MCF 10A (cell line): ENCODE measurements at regions not wholly inside any gene's neighbourhood (a gene's known extent, or its start where the extent isn't known, plus 50 kb on each side); places are given as distances from the start of the nearest gene placed in this dataset.
"Not testable (repeated sequence)": the region's sequence is repeated elsewhere in the genome, so short reads cannot be mapped to it uniquely, and the experiment has no call there.

Experiments used
- BruUV-seq: library from RNA; stranded (reverse); fragments of 400-500 nt; replicated peaks from 2 replicates; lab custom pipeline; 2021; lab: Mats Ljungman, UMichigan
- CTCF ChIA-PET: fragments of 300-600 bp; sonication (Branson Sonifier 250); formaldehyde crosslinking; extraction: SDS; loops from one replicate; lab custom pipeline; 2021; ENCODE audit warnings: antibody characterized with exemption, inconsistent platforms; lab: Yijun Ruan, JAX
- POLR2A ChIA-PET: fragments of 300-600, 350-650 bp; sonication (Branson Sonifier 250); formaldehyde crosslinking; extraction: SDS; loops from one replicate; lab custom pipeline; 2020; ENCODE audit warnings: antibody characterized with exemption, inconsistent platforms; lab: Yijun Ruan, JAX
- DNase-seq: peaks from one replicate; pipeline ENCODE4 v3.0.0-alpha.2; 2018; ENCODE audit not compliant: unreplicated experiment
- H3K27ac Mint-ChIP-seq: one replicate; pipeline ENCODE4 v1.8.0; 2022; ENCODE audit warnings: mild to moderate bottlenecking, low read depth, mixed read lengths; ENCODE audit not compliant: unreplicated experiment
- H3K27me3 Mint-ChIP-seq: one replicate; pipeline ENCODE4 v1.8.0; 2022; ENCODE audit warnings: mixed read lengths; ENCODE audit not compliant: insufficient read depth, unreplicated experiment
- H3K36me3 Mint-ChIP-seq: one replicate; pipeline ENCODE4 v1.8.0; 2022; ENCODE audit warnings: mild to moderate bottlenecking, moderate library complexity, mixed read lengths; ENCODE audit not compliant: insufficient read depth, unreplicated experiment
- H3K4me1 Mint-ChIP-seq: one replicate; pipeline ENCODE4 v1.8.0; 2022; ENCODE audit warnings: mixed read lengths; ENCODE audit not compliant: insufficient read depth, unreplicated experiment
- H3K4me3 Mint-ChIP-seq: one replicate; pipeline ENCODE4 v1.8.0; 2022; ENCODE audit warnings: mild to moderate bottlenecking, moderate library complexity, mixed read lengths; ENCODE audit not compliant: unreplicated experiment
- H3K9me3 Mint-ChIP-seq: one replicate; pipeline ENCODE4 v1.8.0; 2022; ENCODE audit warnings: mixed read lengths; ENCODE audit not compliant: unreplicated experiment
- intact Hi-C: fragments of 100-400 bp; cut with micrococcal nuclease; formaldehyde crosslinking; loops from 2 replicates; pipeline ENCODE4 v1.14.1; 2022
- TF ChIP-seq, protein P1 (sequence below): fragments of 200-600 bp; IDR thresholded peaks from one replicate; pipeline ENCODE4 v1.8.0; 2022; ENCODE audit warnings: antibody characterized with exemption, mild to moderate bottlenecking; ENCODE audit not compliant: unreplicated experiment

DNA sequence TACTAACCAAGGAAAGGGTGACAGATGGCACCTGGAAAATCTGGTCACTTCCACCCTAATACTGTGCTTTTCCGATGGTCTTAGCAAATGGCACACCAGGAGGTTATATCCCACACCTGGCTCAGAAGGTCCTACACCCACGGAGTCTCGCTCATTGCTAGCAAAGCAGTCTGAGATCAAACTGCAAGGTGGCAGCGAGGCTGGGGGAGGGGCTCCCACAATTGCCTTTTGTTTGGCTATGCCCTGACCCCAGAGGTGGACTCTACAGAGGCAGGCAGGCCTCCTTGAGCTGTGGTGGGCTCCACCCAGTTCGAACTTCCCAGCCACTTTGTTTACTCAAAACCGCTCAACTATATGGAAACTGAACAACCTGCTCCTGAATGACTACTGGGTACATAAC is 50.3 kb upstream of the UGT2B15 start:
- H3K27ac Mint-ChIP-seq, CTCF ChIA-PET, BruUV-seq: not testable (repeated sequence)

DNA sequence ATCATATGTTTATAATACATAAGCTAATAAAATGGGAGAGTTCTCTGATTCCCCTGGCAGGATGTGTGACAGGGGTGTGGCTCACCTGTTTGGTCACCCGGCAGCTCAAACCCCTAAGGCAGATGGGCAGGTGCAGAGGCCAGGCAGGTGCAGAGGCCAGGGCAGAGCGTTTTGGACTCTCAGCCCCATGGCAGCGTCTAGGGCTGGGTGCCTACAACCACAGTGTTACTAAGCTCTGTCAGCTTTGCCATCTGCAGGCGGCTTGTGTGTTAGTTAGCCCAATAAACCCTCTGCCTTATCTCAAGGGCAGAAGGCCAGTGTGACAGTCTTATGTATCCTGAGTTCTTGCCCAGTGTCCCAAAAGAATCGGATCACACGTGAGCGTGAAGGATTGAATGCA is 54.0 kb upstream of the UGT2B15 start:
- no peaks in the 10 kb centered on the region for H3K4me1 Mint-ChIP-seq
- POLR2A ChIA-PET = interaction anchor here (0.6 kb wide), 1 partner anchor 18 kb away, joined by 4 read pairs; no protein-coding TSS in a partner anchor
- TF ChIP-seq, protein P1, sequence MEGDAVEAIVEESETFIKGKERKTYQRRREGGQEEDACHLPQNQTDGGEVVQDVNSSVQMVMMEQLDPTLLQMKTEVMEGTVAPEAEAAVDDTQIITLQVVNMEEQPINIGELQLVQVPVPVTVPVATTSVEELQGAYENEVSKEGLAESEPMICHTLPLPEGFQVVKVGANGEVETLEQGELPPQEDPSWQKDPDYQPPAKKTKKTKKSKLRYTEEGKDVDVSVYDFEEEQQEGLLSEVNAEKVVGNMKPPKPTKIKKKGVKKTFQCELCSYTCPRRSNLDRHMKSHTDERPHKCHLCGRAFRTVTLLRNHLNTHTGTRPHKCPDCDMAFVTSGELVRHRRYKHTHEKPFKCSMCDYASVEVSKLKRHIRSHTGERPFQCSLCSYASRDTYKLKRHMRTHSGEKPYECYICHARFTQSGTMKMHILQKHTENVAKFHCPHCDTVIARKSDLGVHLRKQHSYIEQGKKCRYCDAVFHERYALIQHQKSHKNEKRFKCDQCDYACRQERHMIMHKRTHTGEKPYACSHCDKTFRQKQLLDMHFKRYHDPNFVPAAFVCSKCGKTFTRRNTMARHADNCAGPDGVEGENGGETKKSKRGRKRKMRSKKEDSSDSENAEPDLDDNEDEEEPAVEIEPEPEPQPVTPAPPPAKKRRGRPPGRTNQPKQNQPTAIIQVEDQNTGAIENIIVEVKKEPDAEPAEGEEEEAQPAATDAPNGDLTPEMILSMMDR = no peak
- BruUV-seq = no TSS peak
- H3K36me3 Mint-ChIP-seq = no peaks in the 10 kb centered on the region
- no peaks in the 10 kb centered on the region for H3K9me3 Mint-ChIP-seq
- no peaks in the 10 kb centered on the region for H3K27me3 Mint-ChIP-seq
- intact Hi-C loops = no loop called here
- no peak overlapping the region for H3K4me3 Mint-ChIP-seq
- H3K27ac Mint-ChIP-seq = no peak overlapping the region
- no peak for DNase-seq
- CTCF ChIA-PET = no interaction called here

More for the DNA sequence above, 50.3 kb upstream of the UGT2B15 start:
- H3K27me3 Mint-ChIP-seq, DNase-seq, H3K4me3 Mint-ChIP-seq, H3K36me3 Mint-ChIP-seq, H3K9me3 Mint-ChIP-seq, intact Hi-C loops, POLR2A ChIA-PET, H3K4me1 Mint-ChIP-seq: not testable (repeated sequence)

DNA sequence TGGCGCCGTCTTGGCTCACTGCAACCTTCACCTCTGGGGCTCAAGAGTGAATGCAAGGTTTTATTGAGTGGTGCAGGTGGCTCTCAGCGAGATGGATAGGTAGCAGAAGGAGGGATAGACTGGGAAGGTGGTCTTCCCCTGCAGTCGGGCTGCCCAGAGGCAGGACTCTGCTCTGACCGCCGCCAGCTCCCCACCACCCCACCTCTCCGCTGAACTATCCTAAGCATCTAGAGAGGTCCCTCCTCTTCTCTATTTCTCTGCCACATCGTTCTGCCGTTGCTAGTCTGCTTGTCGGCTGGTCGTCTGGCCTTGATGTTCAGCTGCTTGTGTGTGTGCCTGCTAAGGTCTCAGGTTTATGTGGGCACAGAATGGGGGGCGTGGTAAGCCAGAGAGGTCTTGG is 54.5 kb upstream of the UGT2B15 start:
- TF ChIP-seq, protein P1 = no peak
- ChIA-PET POLR2A (no interaction called here), CTCF (no interaction called here)
- BruUV-seq = no TSS peak
- Mint-ChIP-seq H3K9me3 (no peaks in the 10 kb centered on the region), H3K27me3 (no peaks in the 10 kb centered on the region), H3K27ac (no peak overlapping the region), H3K36me3 (no peaks in the 10 kb centered on the region), H3K4me1 (no peaks in the 10 kb centered on the region), H3K4me3 (no peak overlapping the region)
- DNase-seq = no peak
- intact Hi-C loops = no loop called here

DNA sequence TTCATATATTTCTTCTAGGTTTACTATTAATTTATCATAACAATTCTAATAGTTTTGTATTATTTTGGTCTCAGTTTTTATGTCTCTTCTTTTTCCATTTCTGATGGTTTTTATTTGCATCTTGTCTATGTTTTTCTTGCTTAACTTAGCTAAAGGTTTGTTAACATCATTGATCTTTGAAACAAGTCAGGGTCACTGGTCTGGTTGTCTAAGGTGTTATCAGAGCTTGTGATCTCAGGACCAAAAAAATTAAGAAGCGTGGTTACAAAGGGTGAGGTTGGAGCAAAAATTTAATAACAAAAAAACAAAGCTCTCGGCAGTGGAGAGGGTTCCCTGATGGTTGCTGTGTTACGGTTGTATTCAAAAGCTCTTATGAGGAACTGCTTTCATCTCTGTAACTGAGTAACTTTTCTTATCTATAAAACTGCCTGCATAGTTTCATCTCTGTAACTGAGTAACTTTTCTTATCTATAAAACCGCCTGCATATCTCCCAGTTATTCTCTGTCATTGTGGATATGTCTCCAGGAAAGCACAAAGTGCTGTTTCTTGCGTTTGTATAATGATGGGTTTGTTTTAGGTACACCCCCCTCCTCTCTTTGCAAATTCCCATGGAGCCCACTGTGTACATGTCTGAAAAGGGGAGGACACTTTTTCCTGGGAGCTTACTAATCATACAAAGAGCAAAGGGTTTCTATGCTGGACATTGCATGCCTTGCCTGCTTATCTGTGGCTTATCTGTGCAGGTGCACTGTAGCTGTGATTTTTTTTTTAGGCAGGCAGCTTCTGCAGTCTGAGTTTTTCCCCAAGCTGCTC is 62.4 kb upstream of the UGT2B15 start:
- POLR2A ChIA-PET = no interaction called here
- H3K27ac Mint-ChIP-seq = no peak overlapping the region
- TF ChIP-seq, protein P1 = no peak
- no peaks in the 10 kb centered on the region for H3K36me3 Mint-ChIP-seq
- no peak for DNase-seq
- H3K9me3 Mint-ChIP-seq = no peaks in the 10 kb centered on the region
- no peaks in the 10 kb centered on the region for H3K4me1 Mint-ChIP-seq
- intact Hi-C loops = no loop called here
- CTCF ChIA-PET = no interaction called here
- no peaks in the 10 kb centered on the region for H3K27me3 Mint-ChIP-seq
- no peak overlapping the region for H3K4me3 Mint-ChIP-seq
- BruUV-seq = no TSS peak
